Stimulated activated CD4-positive, alpha-beta T cell treated with anti-CD3 and anti-CD28 coated beads, TNF-alpha, amount 100 ng/mL, for 48 hours (primary cell): ENCODE measurements at regions not wholly inside any gene's neighbourhood (a gene's known extent, or its start where the extent isn't known, plus 50 kb on each side); places are given as distances from the start of the nearest gene placed in this dataset.

ENCODE experiments used
- DNase-seq, 3 donors: peaks; one replicate each; pipeline ENCODE4 v3.0.0-alpha.2; 2020; ENCODE audit warnings: low read depth in 3 of 3

- DNase-seq: no peak
Measured at GRCh38 chr20:58111310-58112016, 117.0 kb downstream of the ANKRD60 start.

- DNase-seq: no peak
Measured at GRCh38 chr20:58109918-58110635, 118.4 kb downstream of the ANKRD60 start.

GRCh38 chr20:58109126-58109880 lies 119.2 kb downstream of the ANKRD60 start:
- no peak for DNase-seq

GRCh38 chr20:58107533-58107932 lies 120.9 kb downstream of the ANKRD60 start:
- no peak for DNase-seq

- no peak for DNase-seq
Measured at GRCh38 chr20:58106143-58106750, 122.2 kb downstream of the ANKRD60 start.

- DNase-seq: no peak
Measured at GRCh38 chr20:58103961-58104360, 124.5 kb downstream of the ANKRD60 start.

- no peak for DNase-seq
Measured at GRCh38 chr20:58103517-58103904, 124.9 kb downstream of the ANKRD60 start.

GRCh38 chr20:58102744-58103516 lies 125.5 kb downstream of the ANKRD60 start:
- DNase-seq: peak in 1 of 3 donors; percentile 43

GRCh38 chr20:58102261-58102660 lies 126.2 kb downstream of the ANKRD60 start:
- no peak for DNase-seq

GRCh38 chr20:58100731-58101356 lies 127.6 kb downstream of the ANKRD60 start:
- DNase-seq: no peak

- no peak for DNase-seq
Measured at GRCh38 chr20:58099956-58100730, 128.3 kb downstream of the ANKRD60 start.

GRCh38 chr20:58099291-58099935 lies 129.0 kb downstream of the ANKRD60 start:
- DNase-seq: no peak

GRCh38 chr20:58098571-58098970 lies 129.9 kb downstream of the ANKRD60 start:
- no peak for DNase-seq

GRCh38 chr20:58097943-58098342 lies 130.5 kb downstream of the ANKRD60 start:
- no peak for DNase-seq

GRCh38 chr20:58097429-58097828 lies 131.0 kb downstream of the ANKRD60 start:
- no peak for DNase-seq

- DNase-seq: no peak
Measured at GRCh38 chr20:58096880-58097423, 131.5 kb downstream of the ANKRD60 start.

GRCh38 chr20:58094698-58095097 lies 133.8 kb downstream of the ANKRD60 start:
- DNase-seq: no peak

- DNase-seq: no peak
Measured at GRCh38 chr20:58094160-58094559, 134.3 kb downstream of the ANKRD60 start.

GRCh38 chr20:58092871-58093270 lies 135.6 kb downstream of the ANKRD60 start:
- no peak for DNase-seq
